ENCODE measurements at regions not wholly inside any gene's neighbourhood (a gene's known extent, or its start where the extent isn't known, plus 50 kb on each side); places are given as distances from the start of the nearest gene placed in this dataset.

GRCh38 chr11:44502506-44502905 is 63.0 kb upstream of the CD82 start:
- Mint-ChIP-seq H3K4me3 (no peak overlapping the region), H3K9me3 (no peaks in the 10 kb centered on the region), H3K36me3 (ENCODE audit: low read depth) (no peaks in the 10 kb centered on the region), H3K27ac (no peak overlapping the region), H3K27me3 (ENCODE audit: insufficient read depth) (peaks cover 48% of the 10 kb centered on the region), H3K4me1 (ENCODE audit: low read depth) (no peaks in the 10 kb centered on the region)
- no peak for DNase-seq
- no peak for TF ChIP-seq CTCF (IDR thresholded peaks at IDR 0.05)

- no peaks in the 10 kb centered on the region for H3K4me1 Mint-ChIP-seq (ENCODE audit: low read depth)
- DNase-seq: peak; percentile 55
- no peak for TF ChIP-seq CTCF (IDR thresholded peaks at IDR 0.05)
- H3K4me3 Mint-ChIP-seq: no peak overlapping the region
- H3K9me3 Mint-ChIP-seq: no peaks in the 10 kb centered on the region
- H3K27me3 Mint-ChIP-seq (ENCODE audit: insufficient read depth): peaks cover 54% of the 10 kb centered on the region
- H3K36me3 Mint-ChIP-seq (ENCODE audit: low read depth): no peaks in the 10 kb centered on the region
- H3K27ac Mint-ChIP-seq: no peak overlapping the region
Observed at GRCh38 chr11:44505581-44506054, 59.8 kb upstream of the CD82 start.

- no peak for TF ChIP-seq CTCF (IDR thresholded peaks at IDR 0.05)
- Mint-ChIP-seq H3K36me3 (ENCODE audit: low read depth) (no peaks in the 10 kb centered on the region), H3K4me3 (no peak overlapping the region), H3K4me1 (ENCODE audit: low read depth) (no peaks in the 10 kb centered on the region), H3K27me3 (ENCODE audit: insufficient read depth) (peaks cover 52% of the 10 kb centered on the region), H3K9me3 (no peaks in the 10 kb centered on the region), H3K27ac (no peak overlapping the region)
- no peak for DNase-seq
Observed at GRCh38 chr11:44506375-44507016, 59.0 kb upstream of the CD82 start.

- no peak for DNase-seq
- Mint-ChIP-seq H3K9me3 (no peaks in the 10 kb centered on the region), H3K27me3 (ENCODE audit: insufficient read depth) (peaks cover 49% of the 10 kb centered on the region), H3K4me3 (no peak overlapping the region), H3K4me1 (ENCODE audit: low read depth) (no peaks in the 10 kb centered on the region), H3K36me3 (ENCODE audit: low read depth) (no peaks in the 10 kb centered on the region), H3K27ac (no peak overlapping the region)
- no peak for TF ChIP-seq CTCF (IDR thresholded peaks at IDR 0.05)
Observed at GRCh38 chr11:44507491-44507890, 58.0 kb upstream of the CD82 start.

GRCh38 chr11:44507896-44508445 is 57.5 kb upstream of the CD82 start:
- Mint-ChIP-seq H3K9me3 (no peaks in the 10 kb centered on the region), H3K27me3 (ENCODE audit: insufficient read depth) (peaks cover 44% of the 10 kb centered on the region), H3K4me3 (no peak overlapping the region), H3K4me1 (ENCODE audit: low read depth) (no peaks in the 10 kb centered on the region), H3K36me3 (ENCODE audit: low read depth) (no peaks in the 10 kb centered on the region), H3K27ac (no peak overlapping the region)
- DNase-seq: no peak
- TF ChIP-seq CTCF (IDR thresholded peaks at IDR 0.05): no peak

All from HFFc6 (cell line).